ENCODE measurements at regions not wholly inside any gene's neighbourhood (a gene's known extent, or its start where the extent isn't known, plus 50 kb on each side); places are given as distances from the start of the nearest gene placed in this dataset.

GRCh38 chr12:42648061-42648460 is 58.5 kb upstream of the PRICKLE1 start:
- TF ChIP-seq CTCF (IDR thresholded peaks at IDR 0.05) (no peak), POLR2A (IDR thresholded peaks at IDR 0.05) (no peak)

Measured in adrenal gland (tissue), 5 donors.